HG03196 (cell line): ENCODE measurements at regions not wholly inside any gene's neighbourhood (a gene's known extent, or its start where the extent isn't known, plus 50 kb on each side); places are given as distances from the start of the nearest gene placed in this dataset.

Experiments used
- ATAC-seq: cut with Tn5 transposase; IDR thresholded peaks from one replicate; pipeline ENCODE4 v1.9.1; 2021; ENCODE audit not compliant: unreplicated experiment

- no peak for ATAC-seq
Observed at GRCh38 chr4:57442241-57442640, 332.1 kb upstream of the IGFBP7 start.

- no peak for ATAC-seq
Observed at GRCh38 chr4:57437649-57438048, 327.5 kb upstream of the IGFBP7 start.

DNA sequence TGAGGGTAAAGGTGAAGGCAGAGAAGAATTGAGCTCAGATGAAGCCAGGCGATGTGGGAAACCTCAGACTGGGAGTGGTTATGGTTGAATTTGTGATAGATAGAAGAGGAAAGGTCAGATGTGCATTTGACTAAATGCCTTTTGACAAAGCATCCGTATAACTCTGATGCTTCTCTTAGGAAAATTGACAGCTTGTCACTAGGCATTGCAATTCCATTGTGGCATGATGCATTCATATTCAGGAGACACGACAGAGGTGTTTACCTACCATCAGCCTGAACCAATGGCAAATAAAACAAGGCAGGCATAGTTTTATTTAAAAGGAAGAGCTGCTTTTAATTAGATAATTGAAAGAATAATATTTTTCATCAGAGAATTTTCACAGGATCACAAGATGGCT lies 325.1 kb upstream of the IGFBP7 start:
- ATAC-seq, result no peak

DNA sequence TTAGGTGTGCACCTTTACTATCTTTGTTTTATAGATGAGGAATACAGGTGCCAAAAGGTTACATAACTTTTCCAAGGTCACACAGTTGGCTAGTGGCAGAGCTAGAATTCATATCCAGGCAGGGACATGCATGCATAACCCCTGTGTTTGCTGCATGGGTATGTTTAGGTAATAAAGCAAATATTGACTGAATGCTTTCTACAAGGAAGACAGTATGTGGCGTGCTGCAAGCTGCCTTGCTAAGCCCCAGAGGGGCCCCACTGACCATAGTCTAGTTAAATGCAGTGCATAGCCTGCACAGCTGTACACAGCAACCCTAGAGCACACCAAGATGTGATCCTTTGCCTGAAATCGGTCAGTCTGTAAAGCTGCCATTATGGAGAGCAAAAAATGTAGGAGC lies 320.5 kb upstream of the IGFBP7 start:
- ATAC-seq, result no peak

DNA sequence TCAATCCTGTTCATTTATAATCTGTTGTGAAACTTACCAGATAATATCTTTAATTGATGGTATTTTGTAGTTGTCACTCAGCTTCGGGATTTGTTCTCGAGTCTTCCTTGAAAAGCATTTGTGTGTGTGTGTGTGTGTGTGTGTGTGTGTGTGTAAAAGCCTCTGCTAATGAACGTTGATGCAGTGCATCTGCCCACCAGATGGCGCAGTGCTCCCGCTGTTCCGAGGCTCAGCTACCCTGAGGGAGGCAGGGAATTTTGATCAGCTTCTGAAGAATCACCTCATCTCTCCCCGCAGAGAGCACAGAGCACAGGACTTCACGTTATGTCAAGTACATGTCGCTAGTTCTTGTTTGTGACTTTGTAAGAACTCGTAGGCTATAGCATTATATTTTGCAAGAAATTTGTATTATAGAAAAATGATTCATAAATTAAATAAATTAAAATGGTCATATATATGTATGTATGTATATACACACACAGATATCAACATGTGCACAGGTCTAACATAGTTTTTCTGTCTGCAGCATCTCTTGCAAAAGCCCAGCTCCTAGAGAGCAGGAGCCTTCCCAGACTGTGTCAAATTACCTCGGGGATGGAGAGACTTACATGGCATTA lies 316.7 kb upstream of the IGFBP7 start:
- ATAC-seq, result peak; percentile 89

- ATAC-seq, result no peak
Observed at GRCh38 chr4:57425610-57426009, 315.4 kb upstream of the IGFBP7 start.

DNA sequence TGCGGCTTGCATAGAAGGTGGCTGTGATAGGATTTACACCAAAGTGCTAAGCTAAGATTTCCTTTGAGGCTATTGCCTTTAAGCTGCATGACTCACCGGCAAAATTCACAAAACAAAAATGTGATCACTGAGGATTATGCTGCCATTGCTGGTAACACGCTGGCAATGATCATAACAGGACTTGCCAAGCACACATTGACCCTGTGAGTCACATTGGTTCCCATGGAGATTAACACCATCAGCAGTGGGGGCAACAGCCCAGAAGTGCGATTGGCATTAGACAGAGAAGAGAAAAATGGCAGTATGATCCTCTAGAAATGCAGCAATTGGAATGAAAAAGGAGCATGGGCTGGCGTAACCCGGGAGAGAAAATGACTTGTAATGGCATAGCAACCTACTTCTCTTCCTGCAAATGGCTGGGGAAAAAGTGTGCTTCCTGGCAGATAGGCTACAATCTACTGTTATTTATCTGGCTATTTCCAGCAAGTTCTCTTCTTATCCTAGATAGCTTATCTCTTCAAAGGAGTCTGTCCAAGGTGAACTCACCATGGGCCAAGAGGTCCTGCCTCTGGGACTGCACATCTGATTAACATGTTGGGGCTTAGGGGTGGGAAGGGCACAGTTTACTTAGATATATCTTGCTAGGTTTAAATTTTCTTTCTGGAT lies 314.2 kb upstream of the IGFBP7 start:
- no peak for ATAC-seq

DNA sequence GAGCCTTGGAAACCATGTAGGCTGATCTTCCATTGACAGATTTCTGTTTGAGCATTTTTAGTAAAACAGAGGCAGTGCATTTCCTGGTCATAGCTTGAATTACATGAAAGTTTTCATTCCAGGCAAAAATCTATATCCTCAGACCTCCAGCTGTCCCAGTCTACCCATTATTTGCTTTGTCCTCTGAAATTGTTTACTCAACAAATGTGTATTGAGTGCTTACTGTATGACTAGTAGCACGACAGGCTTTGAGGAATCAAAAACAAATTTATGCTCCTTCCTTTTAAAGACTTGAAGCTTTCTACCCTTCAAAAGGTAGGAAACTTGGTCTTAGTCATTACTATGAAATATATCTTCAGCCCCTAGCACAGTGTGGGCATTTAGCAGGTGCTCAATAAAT lies 307.9 kb upstream of the IGFBP7 start:
- no peak for ATAC-seq

DNA sequence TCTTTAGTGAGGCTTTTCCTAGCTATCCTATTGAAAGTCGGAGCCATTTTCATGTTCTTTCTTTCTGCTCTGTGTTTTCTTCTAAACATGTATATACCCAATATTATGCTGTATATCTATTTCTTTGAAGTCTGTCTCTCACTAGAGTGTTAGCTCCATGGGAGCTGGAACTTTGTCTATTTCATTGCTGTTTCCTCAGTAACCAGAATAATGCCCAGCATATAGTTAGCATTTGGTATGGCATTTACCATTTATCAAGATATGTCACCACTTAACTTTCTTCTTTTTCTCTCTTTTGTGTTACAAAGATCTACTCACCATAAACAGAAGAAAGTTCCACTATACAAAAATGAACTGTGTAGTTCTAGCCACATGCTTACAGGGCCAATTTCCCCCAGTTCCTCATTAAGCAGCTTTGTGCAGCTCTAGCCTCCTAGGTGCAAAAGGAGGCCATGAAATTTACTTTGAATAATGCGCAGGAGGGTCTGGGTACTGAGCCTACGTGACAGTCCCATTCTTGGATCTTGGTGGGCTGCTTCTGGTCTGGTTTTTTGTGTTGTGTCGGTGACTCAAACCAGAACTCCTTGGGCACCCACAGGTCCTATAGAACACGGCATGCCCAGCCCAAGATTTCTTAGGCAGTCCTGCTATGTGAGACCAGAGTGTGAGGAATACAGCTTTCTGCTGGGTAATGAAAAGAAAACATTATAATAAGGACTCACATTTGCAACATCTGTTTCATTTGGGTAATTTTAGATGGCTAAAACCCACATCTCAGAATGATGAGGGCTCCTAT lies 302.3 kb upstream of the IGFBP7 start:
- no peak for ATAC-seq

- no peak for ATAC-seq
Observed at GRCh38 chr4:57410331-57411052, 300.3 kb upstream of the IGFBP7 start.

- ATAC-seq, result no peak
Observed at GRCh38 chr4:57405359-57405758, 295.2 kb upstream of the IGFBP7 start.

- no peak for ATAC-seq
Observed at GRCh38 chr4:57404483-57404882, 294.3 kb upstream of the IGFBP7 start.

DNA sequence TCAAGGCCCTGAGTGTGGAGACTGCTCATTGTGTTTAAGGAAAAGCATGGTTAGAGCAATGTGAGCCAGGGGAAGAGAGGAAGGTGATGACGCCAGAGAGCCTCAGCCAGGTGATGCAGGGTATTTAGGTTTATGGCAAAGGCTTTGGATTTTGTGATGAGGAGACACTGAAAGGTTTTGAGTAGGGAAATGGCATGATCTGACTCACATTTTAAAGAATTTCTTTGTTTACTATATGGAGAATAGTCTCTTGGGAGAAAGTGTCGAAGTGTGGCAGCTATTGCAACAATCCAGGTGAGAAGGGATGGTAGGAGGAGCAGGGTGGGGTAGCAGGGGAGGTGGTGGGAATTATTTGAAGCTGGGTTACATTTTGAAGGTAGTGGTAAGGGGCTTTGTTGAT lies 293.4 kb upstream of the IGFBP7 start:
- ATAC-seq, result no peak

DNA sequence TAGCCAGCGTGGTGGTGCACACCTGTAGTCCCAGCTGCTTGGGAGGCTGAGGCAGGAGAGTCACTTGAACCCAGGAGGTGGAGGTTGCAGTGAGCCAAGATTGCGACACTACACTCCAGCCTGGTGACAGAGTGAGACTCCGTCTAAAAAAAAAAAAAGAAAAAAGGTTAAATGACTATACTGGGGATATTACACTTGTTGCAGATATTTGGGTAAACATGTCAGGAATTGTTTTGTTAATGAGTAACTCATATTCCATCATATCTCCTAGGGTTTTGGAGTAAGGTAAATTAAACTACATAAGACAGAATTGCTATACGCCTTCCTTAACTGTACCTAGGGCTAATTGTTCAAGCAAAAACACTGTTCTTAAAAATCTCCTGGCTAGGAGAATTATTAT lies 291.4 kb upstream of the IGFBP7 start:
- no peak for ATAC-seq

- ATAC-seq, result no peak
Observed at GRCh38 chr4:57378766-57379165, 268.6 kb upstream of the IGFBP7 start.

GRCh38 chr4:57374866-57375595 lies 264.8 kb upstream of the IGFBP7 start:
- no peak for ATAC-seq

DNA sequence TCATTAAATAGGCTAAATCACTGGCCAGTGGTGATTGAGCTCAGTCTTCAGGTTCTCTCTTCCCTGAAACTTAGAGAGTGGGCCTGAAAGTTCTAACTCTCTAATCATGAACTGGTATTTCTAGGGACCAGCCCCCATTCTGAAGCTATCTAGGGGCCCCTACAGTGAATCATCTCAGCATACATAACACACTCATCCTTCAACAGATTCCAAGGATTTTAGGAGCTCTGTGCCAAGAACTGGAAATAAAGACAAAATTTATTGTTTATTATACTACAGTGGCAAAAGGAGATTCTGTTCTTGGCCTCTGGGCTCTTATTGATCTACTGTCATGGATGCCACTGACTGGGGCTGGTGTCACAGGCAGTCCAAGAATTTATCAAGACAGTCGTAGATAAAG lies 263.8 kb upstream of the IGFBP7 start:
- no peak for ATAC-seq

GRCh38 chr4:57371671-57372070 lies 261.5 kb upstream of the IGFBP7 start:
- ATAC-seq, result no peak

DNA sequence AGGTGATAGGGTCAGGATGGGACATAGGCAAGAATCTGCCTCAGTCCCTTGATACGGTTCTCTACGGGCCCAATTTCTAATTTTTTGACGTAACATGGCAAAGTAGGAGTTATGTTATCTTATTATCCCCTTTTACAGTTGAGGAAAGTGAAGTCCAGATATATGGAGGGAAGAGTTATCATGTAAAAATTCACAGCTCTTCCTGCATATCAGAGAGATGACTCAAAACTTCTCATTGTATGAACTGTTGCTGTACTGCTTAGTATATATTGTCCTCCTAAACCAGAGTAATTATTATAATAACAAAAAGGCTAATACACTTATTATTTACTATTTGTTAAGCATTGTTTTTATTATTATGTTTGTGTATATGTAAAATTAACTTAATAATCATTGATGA lies 260.5 kb upstream of the IGFBP7 start:
- no peak for ATAC-seq

DNA sequence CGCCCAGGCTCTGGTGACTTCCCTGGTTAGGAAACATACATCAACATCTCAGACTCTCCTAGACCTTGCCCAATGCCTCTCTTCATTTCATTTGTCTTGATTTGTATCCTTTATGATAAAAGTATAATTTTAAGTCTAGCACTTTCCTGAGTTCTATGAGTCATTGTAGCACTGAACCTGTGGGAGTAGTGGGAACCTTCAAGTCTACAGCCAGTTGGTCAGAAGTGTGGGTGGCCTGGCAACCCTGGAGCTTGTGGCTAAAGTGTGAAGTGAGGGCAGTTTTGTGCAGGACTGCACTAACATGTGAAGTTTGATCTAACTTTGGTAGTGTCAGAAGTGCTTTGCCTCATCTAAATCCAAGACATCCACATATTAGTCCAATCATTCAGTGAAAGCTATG lies 259.3 kb upstream of the IGFBP7 start:
- no peak for ATAC-seq

GRCh38 chr4:57364255-57364654 lies 254.1 kb upstream of the IGFBP7 start:
- no peak for ATAC-seq
